Cardiac fibroblast (primary cell): ENCODE measurements at regions not wholly inside any gene's neighbourhood (a gene's known extent, or its start where the extent isn't known, plus 50 kb on each side); places are given as distances from the start of the nearest gene placed in this dataset.

Source experiments
- DNase-seq, 2 donors: peaks; one replicate each; pipeline versions ENCODE4 v3.0.0 to v3.0.0-alpha.2; 2010; ENCODE audit warnings: low read depth in 2 of 2
- H3K4me3 ChIP-seq, 2 donors: replicated peaks in 1 of 2; 1 replicate in 1 of 2; 2 replicates in 1 of 2; pipeline ENCODE4 v1.5.1; 2011; ENCODE audit warnings: low read depth in 2 of 2, low read length in 2 of 2, mild to moderate bottlenecking in 2 of 2, moderate library complexity in 1 of 2
- TF ChIP-seq, protein P1 (sequence below): IDR thresholded peaks from one replicate; pipeline ENCODE4 v1.5.1; 2011; ENCODE audit warnings: low read depth, mild to moderate bottlenecking, low read length, inconsistent platforms

DNA sequence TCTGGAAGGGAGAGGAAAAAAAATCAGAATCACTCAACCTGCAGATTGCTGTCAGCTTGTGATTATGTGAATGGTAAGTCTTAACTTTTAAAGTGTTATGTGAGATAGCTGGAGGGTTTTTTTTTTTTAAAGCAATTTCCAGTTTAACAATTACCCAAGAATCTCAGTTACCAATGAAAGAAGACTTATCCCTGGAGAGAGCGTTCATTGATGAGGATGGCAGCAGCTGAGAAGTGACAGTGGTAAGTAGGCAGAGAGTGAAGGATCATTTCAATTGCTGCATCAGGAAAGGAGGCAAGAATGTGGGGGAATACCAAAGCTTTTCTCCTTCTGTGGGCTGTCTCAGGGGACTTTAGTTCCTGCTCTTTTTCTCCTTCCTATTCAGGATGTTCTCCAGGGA is 370.2 kb upstream of the C9orf72 start:
- H3K4me3 ChIP-seq = no peak overlapping the region
- no peak for DNase-seq
- TF ChIP-seq, protein P1, sequence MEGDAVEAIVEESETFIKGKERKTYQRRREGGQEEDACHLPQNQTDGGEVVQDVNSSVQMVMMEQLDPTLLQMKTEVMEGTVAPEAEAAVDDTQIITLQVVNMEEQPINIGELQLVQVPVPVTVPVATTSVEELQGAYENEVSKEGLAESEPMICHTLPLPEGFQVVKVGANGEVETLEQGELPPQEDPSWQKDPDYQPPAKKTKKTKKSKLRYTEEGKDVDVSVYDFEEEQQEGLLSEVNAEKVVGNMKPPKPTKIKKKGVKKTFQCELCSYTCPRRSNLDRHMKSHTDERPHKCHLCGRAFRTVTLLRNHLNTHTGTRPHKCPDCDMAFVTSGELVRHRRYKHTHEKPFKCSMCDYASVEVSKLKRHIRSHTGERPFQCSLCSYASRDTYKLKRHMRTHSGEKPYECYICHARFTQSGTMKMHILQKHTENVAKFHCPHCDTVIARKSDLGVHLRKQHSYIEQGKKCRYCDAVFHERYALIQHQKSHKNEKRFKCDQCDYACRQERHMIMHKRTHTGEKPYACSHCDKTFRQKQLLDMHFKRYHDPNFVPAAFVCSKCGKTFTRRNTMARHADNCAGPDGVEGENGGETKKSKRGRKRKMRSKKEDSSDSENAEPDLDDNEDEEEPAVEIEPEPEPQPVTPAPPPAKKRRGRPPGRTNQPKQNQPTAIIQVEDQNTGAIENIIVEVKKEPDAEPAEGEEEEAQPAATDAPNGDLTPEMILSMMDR = no peak

DNA sequence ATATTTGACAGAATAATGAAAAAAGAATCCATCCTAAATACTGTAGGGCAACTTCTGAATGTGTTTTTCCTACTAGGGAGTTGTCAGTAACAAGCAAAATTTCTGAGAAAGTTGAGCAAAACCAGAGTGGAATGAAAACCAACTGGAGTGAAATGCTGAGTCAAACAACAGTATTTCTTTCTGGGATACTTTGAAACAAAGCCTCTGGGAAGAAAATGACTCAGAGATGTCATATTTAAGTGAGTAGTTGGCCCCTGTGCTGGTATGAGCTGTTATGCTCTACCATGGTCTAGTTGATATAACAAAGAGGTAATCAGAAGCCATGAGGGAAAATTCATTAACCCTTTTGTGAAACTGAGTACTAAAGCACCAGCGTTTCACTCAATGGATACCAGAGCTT is 372.1 kb upstream of the C9orf72 start:
- H3K4me3 ChIP-seq = no peak overlapping the region
- DNase-seq = no peak
- TF ChIP-seq, protein P1 = no peak

DNA sequence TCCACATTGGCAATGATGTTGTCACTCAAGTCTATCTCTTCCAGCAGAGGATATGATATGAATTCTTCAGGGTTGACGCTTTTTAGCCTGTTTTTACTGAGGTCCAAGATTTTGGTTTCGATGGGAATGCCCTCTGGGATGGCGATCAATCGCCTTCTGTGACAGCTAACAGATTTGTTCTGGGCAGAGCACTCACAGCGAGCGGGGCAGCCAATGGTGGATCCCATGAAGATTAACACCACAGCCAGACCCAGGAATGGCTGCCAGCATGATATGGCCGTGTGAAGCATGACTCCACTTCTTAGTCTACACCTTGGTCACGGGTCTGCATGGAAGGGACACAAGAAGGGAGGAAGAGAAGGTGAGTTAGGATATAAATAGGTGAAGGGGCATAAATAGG is 377.1 kb upstream of the C9orf72 start:
- no peak for DNase-seq
- TF ChIP-seq, protein P1 = no peak

DNA sequence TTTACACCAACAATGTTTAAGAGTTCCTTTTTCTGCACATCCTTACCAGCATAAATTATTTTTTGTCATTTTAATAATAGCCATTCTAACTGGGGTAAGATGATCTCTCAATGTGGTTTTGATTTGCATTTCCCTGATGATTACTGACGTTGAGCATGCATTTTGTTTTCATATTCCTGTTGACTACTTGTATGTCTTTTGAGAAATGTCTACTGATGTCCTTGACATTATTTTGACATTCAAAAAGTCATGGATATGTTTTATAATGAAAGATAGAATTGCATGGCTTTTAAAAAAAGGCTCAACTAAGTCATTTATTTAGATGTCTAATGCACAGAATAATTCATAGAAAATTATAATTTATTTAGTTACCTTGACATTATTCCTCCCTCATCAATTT is 381.6 kb upstream of the C9orf72 start:
- DNase-seq = no peak
- H3K4me3 ChIP-seq = no peak overlapping the region
- TF ChIP-seq, protein P1 = no peak

More for the DNA sequence above, 377.1 kb upstream of the C9orf72 start:
- H3K4me3 ChIP-seq = no peak overlapping the region

DNA sequence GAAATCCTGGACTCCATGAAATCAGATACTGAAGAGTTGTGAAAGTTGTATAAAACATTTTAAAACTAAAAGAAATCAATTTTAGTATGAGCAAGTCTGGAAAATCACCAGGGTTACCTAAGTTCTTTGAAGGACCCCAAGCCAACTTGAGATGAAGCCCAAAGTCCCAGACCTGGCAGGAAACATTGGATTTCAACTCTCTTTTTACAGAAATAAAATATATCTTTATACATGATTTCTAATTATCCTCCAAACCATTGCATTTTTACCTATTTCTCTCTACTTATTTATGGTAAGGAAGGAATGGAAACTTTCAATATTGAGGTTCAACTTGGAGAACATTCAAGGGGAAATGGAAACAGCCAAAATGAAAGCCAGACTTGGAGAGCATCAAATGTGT is 390.6 kb upstream of the C9orf72 start:
- TF ChIP-seq, protein P1 = no peak
- H3K4me3 ChIP-seq = no peak overlapping the region
- DNase-seq = no peak

DNA sequence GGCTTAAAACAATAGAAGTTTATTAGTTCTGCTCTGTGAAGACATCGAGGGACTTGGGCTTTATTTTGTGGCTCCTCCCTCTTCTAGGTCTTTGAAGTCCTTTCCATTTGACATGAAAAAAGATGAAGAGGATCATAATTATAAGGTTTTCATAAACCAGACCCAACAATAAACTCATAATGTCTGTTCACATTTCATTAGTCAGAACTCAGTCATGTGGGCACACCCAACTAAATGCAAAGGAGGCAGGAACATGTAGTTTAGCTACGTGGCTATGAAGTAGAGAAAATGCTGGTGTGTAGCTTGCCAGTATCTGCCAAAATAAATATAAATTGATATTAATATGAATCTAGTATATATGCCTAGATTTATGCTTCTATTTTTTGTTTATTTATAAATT is 393.9 kb upstream of the C9orf72 start:
- TF ChIP-seq, protein P1 = no peak
- no peak for DNase-seq

DNA sequence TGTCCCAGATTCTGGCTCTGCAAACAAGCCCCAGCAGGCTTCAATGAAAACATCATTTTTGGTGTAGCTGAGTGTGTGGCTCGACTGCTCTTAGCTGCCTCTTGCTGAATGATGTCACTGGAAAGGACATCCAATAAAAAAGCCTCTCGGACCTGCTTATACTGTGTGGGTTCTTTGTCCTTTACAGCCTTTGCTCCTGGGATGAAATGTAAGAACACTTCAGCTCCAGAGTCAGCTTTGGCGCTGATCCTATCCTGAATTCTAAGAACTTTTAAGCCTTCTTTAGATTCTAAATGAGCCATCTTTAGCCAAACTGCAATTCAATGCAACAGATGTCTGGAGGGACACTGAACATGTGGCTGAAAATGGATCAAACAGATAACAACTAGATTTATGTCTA is 404.6 kb upstream of the C9orf72 start:
- no peak overlapping the region for H3K4me3 ChIP-seq
- no peak for DNase-seq
- TF ChIP-seq, protein P1 = no peak

More for the DNA sequence above, 393.9 kb upstream of the C9orf72 start:
- no peak overlapping the region for H3K4me3 ChIP-seq
